Kidney (tissue), 13 donors: ENCODE measurements at regions not wholly inside any gene's neighbourhood (a gene's known extent, or its start where the extent isn't known, plus 50 kb on each side); places are given as distances from the start of the nearest gene placed in this dataset.

Experiments
- DNase-seq, 5 donors: peaks; one replicate each; pipeline ENCODE4 v3.0.0-alpha.2; 2013 to 2020
- FAIRE-seq: peaks from 2 replicates; lab custom pipeline; 2012; peaks lifted over from hg19 to GRCh38; lab: Jason Lieb, UNC
- H3K27ac ChIP-seq, 2 donors: one replicate each; pipeline ENCODE4 v1.7.0; 2013; ENCODE audit warnings: low read depth in 2 of 2, low read length in 2 of 2, inconsistent platforms in 1 of 2
- H3K27me3 ChIP-seq: one replicate; pipeline ENCODE4 v1.7.1; 2013; ENCODE audit warnings: low read length, inconsistent platforms; ENCODE audit not compliant: control insufficient read depth, insufficient read depth
- H3K36me3 ChIP-seq, 3 donors: one replicate each; pipeline versions ENCODE4 v1.7.0 to v1.7.1; 2013; ENCODE audit warnings: low read length in 3 of 3, control low read depth in 1 of 3, inconsistent platforms in 1 of 3; ENCODE audit not compliant: insufficient read depth in 3 of 3, control insufficient read depth in 2 of 3
- H3K4me1 ChIP-seq, 3 donors: one replicate each; pipeline versions ENCODE4 v1.7.0 to v1.7.1; 2013; ENCODE audit warnings: low read length in 3 of 3, inconsistent platforms in 1 of 3, low read depth in 1 of 3; ENCODE audit not compliant: control insufficient read depth in 2 of 3, insufficient read depth in 2 of 3
- H3K4me3 ChIP-seq, 3 donors: one replicate each; pipeline versions ENCODE4 v1.7.0 to v1.8.1; 2013; ENCODE audit warnings: low read length in 3 of 3, control low read depth in 1 of 3, inconsistent platforms in 1 of 3
- H3K9ac ChIP-seq, 3 donors: one replicate each; pipeline versions ENCODE4 v1.7.0 to v1.7.1; 2013; ENCODE audit warnings: low read length in 3 of 3, control low read depth in 1 of 3, inconsistent platforms in 1 of 3
- H3K9me3 ChIP-seq, 3 donors: one replicate each; pipeline versions ENCODE4 v1.7.0 to v1.7.1; 2013; ENCODE audit warnings: low read length in 3 of 3, control low read depth in 1 of 3, inconsistent platforms in 1 of 3; ENCODE audit not compliant: control insufficient read depth in 2 of 3, insufficient read depth in 1 of 3
- CTCF ChIP-seq: IDR thresholded peaks from 3 replicates; pipeline ENCODE4 v1.5.1; 2012; ENCODE audit warnings: mild to moderate bottlenecking, moderate library complexity, borderline replicate concordance; ENCODE audit not compliant: insufficient read depth; ENCODE audit errors: extremely low read depth
- intact Hi-C: fragments of 100-400 bp; cut with DNase I; formaldehyde crosslinking; loops from one replicate; pipeline ENCODE4 v1.11.1; 2022
- donor health status: control.
- donor health status: control.
- donor health status: control.
- donor health status: control.
- donor health status: control.
- donor health status: DM: yes; HTN: yes; CAD: no.
- donor health status: Normal renal cell carcinoma (clear cell type).

DNA sequence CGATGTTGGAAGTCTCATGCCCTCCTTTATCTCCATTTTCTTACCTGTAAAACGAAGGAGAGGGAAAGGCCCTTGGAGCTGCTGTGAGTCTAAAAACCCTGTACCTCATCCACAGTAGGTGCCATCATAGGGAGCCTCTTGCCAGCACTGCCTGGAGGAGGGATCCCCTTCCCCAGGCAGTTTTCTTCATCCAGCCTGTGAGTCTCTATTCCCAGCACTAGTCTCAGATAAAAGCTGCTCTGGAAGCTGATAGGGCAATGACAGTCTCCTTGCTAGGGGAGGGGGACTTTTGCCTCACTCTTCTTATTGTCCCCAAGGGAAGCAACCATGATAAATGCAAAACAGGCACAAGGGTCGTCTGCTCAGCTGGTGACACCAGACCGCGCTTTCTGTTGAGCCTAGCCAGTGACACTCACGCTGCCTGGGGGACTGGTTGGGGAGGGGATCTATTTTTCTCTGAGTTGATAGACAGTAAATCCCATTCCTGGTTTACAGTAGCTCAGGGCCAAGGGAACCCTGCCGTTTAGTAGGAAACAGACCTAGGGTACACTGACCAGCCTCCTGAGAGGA is 139.5 kb upstream of the NABP1 start:
- Histone ChIP-seq H3K9ac (no peak overlapping the region), H3K27ac (no peak overlapping the region), H3K27me3 (no peaks in the 10 kb centered on the region), H3K4me1 (no peaks in the 10 kb centered on the region), H3K36me3 (no peaks in the 10 kb centered on the region), H3K9me3 (no peaks in the 10 kb centered on the region), H3K4me3 (no peak overlapping the region)
- DNase-seq (no peak), FAIRE-seq (no peak)
- no peak for TF ChIP-seq CTCF
- intact Hi-C loops: no loop called here

DNA sequence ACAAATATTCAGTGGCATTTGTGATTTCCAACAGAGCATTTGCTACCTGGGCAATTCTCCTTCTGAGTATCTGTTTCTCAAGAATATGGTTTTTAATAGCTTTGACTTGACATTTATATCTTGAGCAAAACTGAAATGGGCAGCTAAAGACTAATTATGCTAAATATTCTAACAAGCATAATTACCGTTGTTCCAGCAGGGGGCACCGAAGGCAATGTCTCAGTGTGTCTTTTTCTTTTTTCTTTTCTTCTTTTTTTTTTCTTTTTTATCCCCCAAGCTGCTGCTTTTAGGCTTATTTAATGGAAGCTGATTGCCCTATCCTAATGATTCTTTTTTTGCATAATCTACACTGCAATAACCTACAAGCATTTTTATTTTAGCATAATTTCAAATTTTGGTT is 138.9 kb upstream of the NABP1 start:
- Histone ChIP-seq H3K27ac (no peak overlapping the region), H3K9ac (no peak overlapping the region), H3K27me3 (no peaks in the 10 kb centered on the region), H3K4me1 (no peaks in the 10 kb centered on the region), H3K9me3 (no peaks in the 10 kb centered on the region), H3K4me3 (no peak overlapping the region), H3K36me3 (no peaks in the 10 kb centered on the region)
- intact Hi-C loops: no loop called here
- peak; percentile 29 for TF ChIP-seq CTCF
- DNase-seq: peak in 2 of 5 donors; percentile 38 to 76
- no peak for FAIRE-seq

- Histone ChIP-seq H3K27me3 (no peaks in the 10 kb centered on the region), H3K4me1 (no peaks in the 10 kb centered on the region), H3K9me3 (peaks cover 0 to 7% (median 0%) of the 10 kb centered on the region in 3 donors), H3K9ac (no peak overlapping the region), H3K36me3 (no peaks in the 10 kb centered on the region), H3K27ac (no peak overlapping the region), H3K4me3 (no peak overlapping the region)
- DNase-seq: no peak
- no peak for FAIRE-seq
- no peak for TF ChIP-seq CTCF
- intact Hi-C loops: no loop called here
Measured at GRCh38 chr2:191540681-191541080, 137.3 kb upstream of the NABP1 start.

DNA sequence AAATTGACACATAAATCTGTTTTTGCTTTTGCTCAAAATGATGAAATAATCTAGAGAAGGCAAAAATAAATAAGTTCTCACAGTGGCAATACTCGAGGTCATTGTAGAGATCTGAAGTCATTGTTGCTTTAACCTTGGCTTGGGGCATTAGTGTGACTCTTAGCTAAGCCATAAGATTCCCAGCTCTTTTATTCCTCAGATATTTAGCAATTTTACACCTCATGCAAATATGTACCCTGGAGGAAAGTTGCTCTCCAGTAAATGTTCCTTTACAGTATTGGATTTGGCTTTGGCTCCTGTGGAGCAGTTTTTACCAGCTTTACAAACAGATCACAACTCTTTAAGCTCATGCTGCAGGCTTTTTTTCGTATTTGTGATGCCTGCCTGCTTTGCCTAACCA is 134.2 kb upstream of the NABP1 start:
- TF ChIP-seq CTCF: no peak
- FAIRE-seq: no peak
- H3K4me3 ChIP-seq: no peak overlapping the region
- H3K4me1 ChIP-seq: no peaks in the 10 kb centered on the region
- intact Hi-C loops: no loop called here
- H3K9ac ChIP-seq: no peak overlapping the region
- no peak overlapping the region for H3K27ac ChIP-seq
- no peak for DNase-seq
- H3K9me3 ChIP-seq: peaks cover 0 to 7% (median 0%) of the 10 kb centered on the region in 3 donors
- no peaks in the 10 kb centered on the region for H3K27me3 ChIP-seq
- no peaks in the 10 kb centered on the region for H3K36me3 ChIP-seq
